GM18502 (cell line): ENCODE measurements at regions not wholly inside any gene's neighbourhood (a gene's known extent, or its start where the extent isn't known, plus 50 kb on each side); places are given as distances from the start of the nearest gene placed in this dataset.
A peak's percentile ranks its signal among the peaks of the same experiment; 100 is the strongest.
"Not testable (repeated sequence)": the region's sequence is repeated elsewhere in the genome, so short reads cannot be mapped to it uniquely, and the experiment has no call there.

Experiments
- ATAC-seq: cut with Tn5 transposase; IDR thresholded peaks from one replicate; pipeline ENCODE4 v1.9.1; 2021; ENCODE audit warnings: mild to moderate bottlenecking; ENCODE audit not compliant: unreplicated experiment, poor library complexity

- ATAC-seq: no peak
Measured at GRCh38 chr1:187680823-187681222, 852.1 kb downstream of the PLA2G4A start.

GRCh38 chr1:187682112-187682511 lies 853.4 kb downstream of the PLA2G4A start:
- ATAC-seq: no peak

GRCh38 chr1:187685333-187685732 lies 856.6 kb downstream of the PLA2G4A start:
- ATAC-seq: no peak

DNA sequence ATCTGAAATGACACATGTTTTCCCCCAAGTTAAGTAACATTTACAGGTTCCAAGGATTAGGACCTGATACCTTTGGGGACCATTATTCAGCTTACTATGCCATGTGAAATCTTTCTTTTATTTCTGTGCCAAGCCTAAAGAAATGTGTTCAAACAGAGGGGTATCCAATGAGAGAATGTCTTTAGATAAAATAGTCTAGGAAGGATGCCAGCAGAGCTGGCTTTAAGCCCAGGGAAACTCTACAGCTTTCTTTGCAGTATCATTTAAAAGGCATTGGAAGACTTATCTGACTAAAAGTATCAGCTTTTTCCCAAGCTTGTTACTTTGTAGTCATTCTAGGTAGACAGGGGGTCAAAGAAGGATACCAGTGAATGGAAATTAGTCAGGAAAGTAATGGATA lies 860.4 kb downstream of the PLA2G4A start:
- no peak for ATAC-seq

- ATAC-seq: no peak
Measured at GRCh38 chr1:187691439-187691838, 862.7 kb downstream of the PLA2G4A start.

DNA sequence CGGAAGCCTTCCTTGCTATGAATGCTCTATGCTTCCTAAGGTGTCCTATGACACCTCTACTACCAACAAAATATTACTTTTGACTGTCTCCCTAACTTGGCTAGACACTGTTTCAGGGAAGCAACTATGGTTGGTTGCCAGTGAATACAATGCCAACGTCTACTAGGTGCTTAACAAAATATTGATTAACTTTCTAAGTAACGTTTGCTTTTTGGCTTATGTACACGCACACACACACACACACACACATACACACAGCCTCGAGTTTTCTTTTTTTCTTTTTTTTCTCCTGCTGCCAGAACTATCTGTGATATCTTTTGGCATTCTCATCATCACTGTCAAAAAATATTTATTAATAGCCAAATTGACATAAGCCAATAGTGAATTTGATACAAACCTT lies 864.0 kb downstream of the PLA2G4A start:
- no peak for ATAC-seq

DNA sequence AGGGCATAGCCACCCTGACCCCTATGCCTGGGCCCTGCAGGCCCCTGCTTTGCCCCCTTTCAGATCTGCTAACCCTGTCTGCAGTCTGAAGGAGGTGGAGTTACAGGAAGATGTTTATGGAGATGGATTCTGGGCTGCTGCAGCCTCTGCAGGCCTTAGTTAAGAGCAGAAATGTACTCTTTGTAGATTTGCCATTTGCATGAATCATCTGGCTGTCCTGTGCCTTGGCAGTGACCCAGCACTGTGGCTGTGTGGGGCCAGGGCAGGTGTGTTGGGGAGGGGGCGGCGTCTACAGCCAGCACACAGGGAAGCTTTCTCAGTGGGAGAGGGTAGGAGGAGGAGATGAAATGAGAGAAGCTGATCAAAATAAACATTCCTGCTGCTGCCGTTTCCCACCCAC lies 867.3 kb downstream of the PLA2G4A start:
- no peak for ATAC-seq

DNA sequence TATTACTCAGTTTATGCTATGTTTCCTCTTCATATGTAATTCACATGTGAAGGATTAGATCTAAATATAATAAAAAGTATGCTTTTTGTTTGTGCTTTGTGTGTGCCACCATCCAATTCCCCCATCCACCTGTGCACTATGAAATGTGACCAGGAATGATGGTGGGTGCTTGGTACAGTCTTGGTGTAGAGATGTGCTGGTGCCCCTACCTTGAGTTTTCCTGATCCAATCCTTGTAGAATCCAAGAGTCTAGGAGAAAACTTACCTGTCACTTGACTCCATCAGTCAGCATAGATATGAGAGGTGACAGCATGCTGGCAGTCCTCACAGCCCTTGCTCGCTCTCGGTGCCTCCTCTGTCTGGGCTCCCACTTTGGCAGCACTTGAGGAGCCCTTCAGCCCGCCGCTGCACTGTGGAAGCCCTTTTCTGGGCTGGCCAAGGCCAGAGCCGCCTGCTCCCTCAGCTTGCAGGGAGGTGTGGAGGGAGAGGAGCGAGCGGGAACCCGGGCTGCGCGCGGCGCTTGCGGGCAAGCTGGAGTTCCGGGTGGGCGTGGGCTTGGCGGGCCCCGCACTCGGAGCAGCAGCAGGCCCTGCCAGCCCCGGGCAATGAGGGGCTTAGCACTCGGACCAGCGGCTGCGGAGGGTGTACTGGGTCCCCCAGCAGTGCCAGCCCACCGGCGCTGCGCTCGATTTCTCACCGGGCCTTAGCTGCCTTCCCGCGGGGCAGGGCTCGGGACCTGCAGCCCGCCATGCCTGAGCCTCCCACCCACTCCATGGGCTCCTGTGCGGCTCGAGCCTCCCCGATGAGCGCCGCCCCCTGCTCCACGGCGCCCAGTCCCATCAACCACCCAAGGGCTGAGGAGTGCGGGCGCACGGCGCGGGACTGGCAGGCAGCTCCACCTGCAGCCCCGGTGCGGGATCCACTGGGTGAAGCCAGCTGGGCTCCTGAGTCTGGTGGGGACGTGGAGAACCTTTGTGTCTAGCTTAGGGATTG lies 874.7 kb downstream of the PLA2G4A start:
- not testable (repeated sequence) for ATAC-seq

DNA sequence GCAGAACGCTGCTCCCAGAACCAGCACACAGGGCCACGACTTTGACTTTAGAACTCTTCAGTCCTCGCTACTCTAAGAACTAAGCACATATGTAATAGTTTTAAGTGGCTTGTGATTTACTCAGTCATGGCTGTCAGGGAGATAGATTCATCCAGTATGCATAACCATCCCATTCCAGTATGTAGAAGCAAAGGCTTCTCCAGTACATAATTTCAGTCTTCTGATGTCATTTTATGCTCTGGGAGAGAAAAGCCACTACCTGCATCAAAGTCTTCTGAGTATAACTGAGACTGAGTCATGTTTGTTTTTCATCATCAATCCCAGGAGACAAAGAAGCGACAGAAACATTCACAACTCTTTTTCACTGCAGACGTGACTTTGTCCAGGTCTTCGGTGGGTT lies 885.7 kb downstream of the PLA2G4A start:
- ATAC-seq: no peak

GRCh38 chr1:187715483-187715882 lies 886.7 kb downstream of the PLA2G4A start:
- no peak for ATAC-seq

GRCh38 chr1:187716160-187716559 lies 887.4 kb downstream of the PLA2G4A start:
- ATAC-seq: no peak

DNA sequence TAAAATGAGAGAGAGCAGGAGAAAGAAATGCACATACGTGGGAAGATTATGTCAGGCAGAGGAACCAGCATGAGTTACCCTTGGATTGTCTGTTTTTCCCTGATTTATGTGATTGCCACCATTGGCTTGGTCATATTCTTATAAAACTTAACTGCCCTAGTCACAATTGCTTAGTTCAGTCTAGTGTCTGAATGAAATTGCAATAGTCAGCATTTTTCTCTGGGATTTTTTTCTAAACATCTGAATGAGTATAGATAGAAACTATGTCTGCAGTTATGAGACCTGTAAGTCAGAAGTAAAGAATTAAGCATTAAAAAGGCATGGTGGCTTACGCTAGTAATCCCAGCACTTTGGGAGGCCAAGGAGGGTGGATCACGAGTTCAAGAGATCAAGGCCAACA lies 889.8 kb downstream of the PLA2G4A start:
- ATAC-seq: no peak

GRCh38 chr1:187721216-187721615 lies 892.5 kb downstream of the PLA2G4A start:
- no peak for ATAC-seq

- no peak for ATAC-seq
Measured at GRCh38 chr1:187725216-187725615, 896.5 kb downstream of the PLA2G4A start.

GRCh38 chr1:187733232-187733631 lies 904.5 kb downstream of the PLA2G4A start:
- ATAC-seq: no peak

- ATAC-seq: no peak
Measured at GRCh38 chr1:187734427-187734826, 905.7 kb downstream of the PLA2G4A start.

DNA sequence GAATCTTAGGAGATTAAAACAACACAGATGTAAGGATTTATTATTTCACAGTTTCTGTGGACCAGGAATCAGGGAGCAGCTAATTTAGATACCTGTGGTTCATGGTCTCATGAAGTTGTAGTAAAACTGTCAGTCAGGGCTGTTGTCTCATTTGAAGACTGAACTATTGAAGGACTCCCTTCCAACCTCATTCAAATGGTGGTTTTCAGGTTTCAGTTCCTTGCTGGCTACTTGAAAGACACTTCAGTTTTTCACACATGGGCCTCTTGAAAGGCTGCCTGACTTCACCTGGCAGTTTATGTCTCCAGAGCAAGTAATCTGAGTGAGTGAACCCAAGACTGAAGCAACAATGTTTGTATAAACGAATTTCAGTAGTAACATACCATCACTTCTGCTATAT lies 915.9 kb downstream of the PLA2G4A start:
- peak; percentile 92 for ATAC-seq

GRCh38 chr1:187755536-187755935 lies 926.8 kb downstream of the PLA2G4A start:
- no peak for ATAC-seq

- not testable (repeated sequence) for ATAC-seq
Measured at GRCh38 chr1:187756684-187757083, 927.9 kb downstream of the PLA2G4A start.

GRCh38 chr1:187759825-187760333 lies 931.1 kb downstream of the PLA2G4A start:
- no peak for ATAC-seq

DNA sequence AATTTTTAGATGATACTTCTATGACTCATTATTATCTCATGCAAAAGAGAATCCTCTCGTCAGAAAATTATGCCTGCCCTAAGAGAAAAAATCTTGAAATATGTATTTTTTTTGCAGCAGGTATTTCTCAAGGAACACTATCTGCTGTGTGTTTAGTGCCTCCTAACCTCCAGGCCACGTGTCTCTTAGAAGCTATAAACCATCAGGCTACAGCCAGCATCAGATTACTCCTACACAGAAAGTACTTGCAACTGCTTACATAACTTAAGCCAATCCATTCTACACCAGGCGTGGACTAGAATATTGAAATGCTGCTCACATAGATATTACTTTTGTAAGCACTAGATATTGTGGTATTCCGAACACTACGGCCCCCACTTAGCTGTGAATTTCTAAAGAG lies 933.4 kb downstream of the PLA2G4A start:
- ATAC-seq: no peak

DNA sequence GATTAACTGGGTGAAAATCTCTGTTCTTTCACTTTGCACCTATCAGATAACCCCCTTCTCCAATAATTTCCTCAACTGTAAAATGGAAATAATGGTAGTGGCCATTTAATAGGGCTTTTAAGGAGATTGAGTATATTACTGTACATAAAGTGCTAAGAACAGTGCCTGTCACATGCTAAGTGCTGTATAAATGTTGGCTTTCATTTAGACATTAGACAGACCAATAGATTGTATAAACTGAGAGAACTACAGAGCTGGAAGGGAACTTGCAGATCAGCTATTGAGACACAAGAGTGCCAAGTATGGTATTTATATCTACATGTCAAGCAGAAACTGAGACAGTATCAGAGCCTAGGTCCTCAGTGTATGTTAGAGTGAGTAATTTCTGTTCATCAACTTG lies 934.7 kb downstream of the PLA2G4A start:
- ATAC-seq: no peak
